C4-2B (cell line): ENCODE measurements at regions not wholly inside any gene's neighbourhood (a gene's known extent, or its start where the extent isn't known, plus 50 kb on each side); places are given as distances from the start of the nearest gene placed in this dataset.
A peak's percentile ranks its signal among the peaks of the same experiment; 100 is the strongest.

Experiments
- H3K27ac ChIP-seq: fragments of 450-650 bp; 2 replicates; pipeline ENCODE4 v1.5.1; 2017
- ZFX ChIP-seq: fragments of 450-650 bp; IDR thresholded peaks from 2 replicates; pipeline ENCODE4 v1.6.1; 2017
- TF ChIP-seq, protein P1 (sequence below): fragments of 450-650 bp; conservative IDR thresholded peaks from 2 replicates; pipeline ENCODE4 v1.5.1; 2017; ENCODE audit warnings: mild to moderate bottlenecking

DNA sequence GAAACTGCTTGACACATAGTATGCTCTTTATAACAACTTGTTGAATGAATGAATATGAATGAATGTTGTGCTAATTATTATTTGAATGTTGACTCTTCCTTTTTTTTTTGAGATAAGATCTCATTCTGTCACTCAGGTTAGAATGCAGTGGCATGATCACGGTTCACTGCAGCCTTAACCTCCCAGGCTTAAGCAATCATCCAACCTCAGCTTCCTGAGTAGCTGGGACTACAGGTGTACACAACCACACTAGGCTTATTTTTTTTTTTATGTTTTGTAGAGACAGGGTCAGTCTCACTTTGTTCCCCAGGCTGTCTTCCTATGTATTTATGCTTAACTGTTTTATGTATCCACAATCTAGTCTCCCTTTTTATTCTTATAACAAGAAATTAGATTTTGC is 114.7 kb upstream of the WDFY3 start:
- no peak overlapping the region for H3K27ac ChIP-seq
- TF ChIP-seq ZFX: no peak
- TF ChIP-seq, protein P1, sequence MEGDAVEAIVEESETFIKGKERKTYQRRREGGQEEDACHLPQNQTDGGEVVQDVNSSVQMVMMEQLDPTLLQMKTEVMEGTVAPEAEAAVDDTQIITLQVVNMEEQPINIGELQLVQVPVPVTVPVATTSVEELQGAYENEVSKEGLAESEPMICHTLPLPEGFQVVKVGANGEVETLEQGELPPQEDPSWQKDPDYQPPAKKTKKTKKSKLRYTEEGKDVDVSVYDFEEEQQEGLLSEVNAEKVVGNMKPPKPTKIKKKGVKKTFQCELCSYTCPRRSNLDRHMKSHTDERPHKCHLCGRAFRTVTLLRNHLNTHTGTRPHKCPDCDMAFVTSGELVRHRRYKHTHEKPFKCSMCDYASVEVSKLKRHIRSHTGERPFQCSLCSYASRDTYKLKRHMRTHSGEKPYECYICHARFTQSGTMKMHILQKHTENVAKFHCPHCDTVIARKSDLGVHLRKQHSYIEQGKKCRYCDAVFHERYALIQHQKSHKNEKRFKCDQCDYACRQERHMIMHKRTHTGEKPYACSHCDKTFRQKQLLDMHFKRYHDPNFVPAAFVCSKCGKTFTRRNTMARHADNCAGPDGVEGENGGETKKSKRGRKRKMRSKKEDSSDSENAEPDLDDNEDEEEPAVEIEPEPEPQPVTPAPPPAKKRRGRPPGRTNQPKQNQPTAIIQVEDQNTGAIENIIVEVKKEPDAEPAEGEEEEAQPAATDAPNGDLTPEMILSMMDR: no peak

DNA sequence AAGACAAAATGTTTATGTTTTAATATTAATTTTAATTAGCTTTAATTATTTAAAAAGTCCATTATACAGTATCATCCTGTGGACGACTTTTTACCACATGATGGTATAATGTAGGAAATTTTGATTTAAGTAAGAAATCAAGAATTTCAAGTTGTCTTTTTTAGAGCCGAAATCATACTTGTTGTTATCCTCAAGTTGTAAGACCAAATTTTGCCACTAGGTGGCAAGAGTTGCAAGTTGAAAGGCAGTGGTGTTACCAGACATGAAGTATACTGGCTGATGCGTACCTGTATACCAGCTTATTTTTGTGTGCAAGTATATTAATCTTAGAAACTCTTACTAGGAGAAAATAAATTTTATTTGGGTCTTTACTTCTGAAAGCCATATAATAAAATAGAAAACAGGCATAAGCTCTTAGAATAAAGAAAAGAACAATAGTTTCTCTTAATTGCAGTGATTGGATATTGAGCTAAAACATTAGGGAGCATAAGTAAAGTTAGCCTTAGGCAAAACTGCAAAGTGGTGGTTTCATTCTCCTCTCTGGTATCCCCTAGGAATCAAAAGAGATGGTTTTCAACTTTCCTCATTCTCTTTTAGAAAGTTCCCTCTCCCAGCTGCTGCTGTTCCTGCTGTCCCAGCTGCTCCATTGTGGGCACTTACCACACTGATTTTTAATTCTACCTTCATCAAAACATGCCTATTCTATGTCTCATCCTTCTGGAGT is 118.0 kb upstream of the WDFY3 start:
- H3K27ac ChIP-seq: no peak overlapping the region
- TF ChIP-seq ZFX: no peak
- TF ChIP-seq, protein P1: peak; percentile 80

DNA sequence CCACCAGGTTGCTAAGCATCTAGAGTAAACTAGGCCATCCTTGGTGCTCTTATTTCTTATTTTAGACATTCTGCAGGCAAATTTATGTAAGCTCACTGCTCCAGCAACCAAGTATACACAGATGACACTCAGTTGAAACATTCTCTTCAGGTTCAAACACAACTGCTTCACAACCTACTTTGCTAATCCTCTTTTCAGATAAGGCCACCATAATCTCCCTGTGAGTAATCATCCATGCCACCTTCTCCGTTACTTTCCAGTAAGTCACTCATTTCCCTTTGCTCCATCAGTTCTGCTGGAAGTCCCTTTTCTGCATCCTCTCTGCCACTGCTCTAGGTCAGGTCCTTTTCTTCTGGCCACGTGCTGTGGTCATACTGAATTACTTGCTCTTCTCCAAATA is 120.2 kb upstream of the WDFY3 start:
- no peak overlapping the region for H3K27ac ChIP-seq
- no peak for TF ChIP-seq ZFX
- TF ChIP-seq, protein P1: no peak

- TF ChIP-seq, protein P1: no peak
- TF ChIP-seq ZFX: no peak
- H3K27ac ChIP-seq: no peak overlapping the region
Measured at GRCh38 chr4:85092536-85092935, 126.0 kb upstream of the WDFY3 start.

- no peak for TF ChIP-seq ZFX
- TF ChIP-seq, protein P1: no peak
- H3K27ac ChIP-seq: no peak overlapping the region
Measured at GRCh38 chr4:85092943-85093342, 126.5 kb upstream of the WDFY3 start.

GRCh38 chr4:85094735-85095134 is 128.2 kb upstream of the WDFY3 start:
- H3K27ac ChIP-seq: no peak overlapping the region
- no peak for TF ChIP-seq ZFX
- TF ChIP-seq, protein P1: no peak

- no peak overlapping the region for H3K27ac ChIP-seq
- no peak for TF ChIP-seq ZFX
- TF ChIP-seq, protein P1: no peak
Measured at GRCh38 chr4:85102606-85103005, 136.1 kb upstream of the WDFY3 start.
